H1 (cell line): ENCODE measurements at regions not wholly inside any gene's neighbourhood (a gene's known extent, or its start where the extent isn't known, plus 50 kb on each side); places are given as distances from the start of the nearest gene placed in this dataset.

ENCODE experiments used
- BCL11A ChIP-seq, 2 experiments: IDR thresholded peaks; one replicate each; pipeline ENCODE4 v1.6.1; 2011; ENCODE audit warnings: low read depth in 2 of 2, low read length in 2 of 2, mild to moderate bottlenecking in 2 of 2
- CEBPB ChIP-seq: IDR thresholded peaks from 2 replicates; pipeline ENCODE4 v1.6.1; 2012; ENCODE audit warnings: low read depth, low read length
- CTBP2 ChIP-seq: IDR thresholded peaks from 2 replicates; pipeline ENCODE4 v1.7.0; 2011; ENCODE audit warnings: borderline replicate concordance, mild to moderate bottlenecking, moderate library complexity, mixed read lengths, low read length; ENCODE audit not compliant: insufficient read depth, insufficient read length
- EZH2 ChIP-seq: fragments of 200-600 bp; sonication (generic); IDR thresholded peaks from 2 replicates; pipeline ENCODE4 v1.7.1; 2012; ENCODE audit warnings: low read depth, mild to moderate bottlenecking, moderate library complexity, low read length, inconsistent platforms; ENCODE audit not compliant: severe bottlenecking
- HDAC2 ChIP-seq, 2 experiments: fragments of 300-600 bp in 1 of 2; sonication (generic) in 1 of 2; IDR thresholded peaks; 2 replicates each; pipeline ENCODE4 v1.6.1; 2011 to 2012; ENCODE audit warnings: low read depth in 2 of 2, low read length in 2 of 2, mild to moderate bottlenecking in 2 of 2, moderate library complexity in 2 of 2, borderline replicate concordance in 1 of 2, inconsistent platforms in 1 of 2
- JUND ChIP-seq: IDR thresholded peaks from 2 replicates; pipeline ENCODE4 v1.6.1; 2011; ENCODE audit warnings: mild to moderate bottlenecking, improper control_type of control experiment, low read length
- NRF1 ChIP-seq: IDR thresholded peaks from 2 replicates; pipeline ENCODE4 v1.6.1; 2011; ENCODE audit warnings: mild to moderate bottlenecking, low read depth, low read length, improper control_type of control experiment
- RAD21 ChIP-seq, 2 experiments: IDR thresholded peaks in 1 of 2; conservative IDR thresholded peaks in 1 of 2; 2 replicates each; pipeline ENCODE4 v1.6.1; 2011; ENCODE audit warnings: low read depth in 2 of 2, low read length in 2 of 2, improper control_type of control experiment in 1 of 2, inconsistent platforms in 1 of 2, mild to moderate bottlenecking in 1 of 2, moderate library complexity in 1 of 2
- SIRT6 ChIP-seq: IDR thresholded peaks from one replicate; pipeline ENCODE4 v1.7.1; 2012; ENCODE audit warnings: low read length, inconsistent platforms
- YY1 ChIP-seq: IDR thresholded peaks from 2 replicates; pipeline ENCODE4 v1.6.1; 2011; ENCODE audit warnings: low read depth, mild to moderate bottlenecking, low read length
- ZNF274 ChIP-seq: IDR thresholded peaks from 2 replicates; pipeline ENCODE4 v1.7.0; 2012; ENCODE audit warnings: low read length, borderline replicate concordance; ENCODE audit errors: extremely low read depth
- TF ChIP-seq, protein P1 (sequence below): fragments of 300-600 bp; sonication (generic); IDR thresholded peaks from 2 replicates; pipeline ENCODE4 v1.7.1; 2012; ENCODE audit warnings: low read length, moderate library complexity, mild to moderate bottlenecking, inconsistent platforms; ENCODE audit not compliant: insufficient replicate concordance

DNA sequence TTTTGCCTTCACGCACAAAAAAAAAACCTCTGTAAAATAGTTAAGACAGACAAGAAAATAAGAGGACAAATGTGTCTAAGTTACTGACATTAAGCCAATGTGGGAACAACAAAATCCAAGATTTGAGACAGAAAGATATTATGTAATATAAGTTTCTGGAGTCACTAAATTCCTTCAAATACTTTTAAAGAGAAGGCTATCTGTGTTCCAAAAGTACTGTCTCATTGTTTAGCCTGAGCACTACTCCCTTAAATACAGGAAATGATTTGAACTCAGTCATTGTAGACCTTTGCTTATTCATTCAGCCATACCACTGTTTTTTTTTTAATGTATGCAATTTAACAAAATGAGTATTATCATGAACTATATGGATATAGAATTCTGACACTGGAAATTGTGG is 82.7 kb upstream of the KITLG start (continued):
- TF ChIP-seq, protein P1, sequence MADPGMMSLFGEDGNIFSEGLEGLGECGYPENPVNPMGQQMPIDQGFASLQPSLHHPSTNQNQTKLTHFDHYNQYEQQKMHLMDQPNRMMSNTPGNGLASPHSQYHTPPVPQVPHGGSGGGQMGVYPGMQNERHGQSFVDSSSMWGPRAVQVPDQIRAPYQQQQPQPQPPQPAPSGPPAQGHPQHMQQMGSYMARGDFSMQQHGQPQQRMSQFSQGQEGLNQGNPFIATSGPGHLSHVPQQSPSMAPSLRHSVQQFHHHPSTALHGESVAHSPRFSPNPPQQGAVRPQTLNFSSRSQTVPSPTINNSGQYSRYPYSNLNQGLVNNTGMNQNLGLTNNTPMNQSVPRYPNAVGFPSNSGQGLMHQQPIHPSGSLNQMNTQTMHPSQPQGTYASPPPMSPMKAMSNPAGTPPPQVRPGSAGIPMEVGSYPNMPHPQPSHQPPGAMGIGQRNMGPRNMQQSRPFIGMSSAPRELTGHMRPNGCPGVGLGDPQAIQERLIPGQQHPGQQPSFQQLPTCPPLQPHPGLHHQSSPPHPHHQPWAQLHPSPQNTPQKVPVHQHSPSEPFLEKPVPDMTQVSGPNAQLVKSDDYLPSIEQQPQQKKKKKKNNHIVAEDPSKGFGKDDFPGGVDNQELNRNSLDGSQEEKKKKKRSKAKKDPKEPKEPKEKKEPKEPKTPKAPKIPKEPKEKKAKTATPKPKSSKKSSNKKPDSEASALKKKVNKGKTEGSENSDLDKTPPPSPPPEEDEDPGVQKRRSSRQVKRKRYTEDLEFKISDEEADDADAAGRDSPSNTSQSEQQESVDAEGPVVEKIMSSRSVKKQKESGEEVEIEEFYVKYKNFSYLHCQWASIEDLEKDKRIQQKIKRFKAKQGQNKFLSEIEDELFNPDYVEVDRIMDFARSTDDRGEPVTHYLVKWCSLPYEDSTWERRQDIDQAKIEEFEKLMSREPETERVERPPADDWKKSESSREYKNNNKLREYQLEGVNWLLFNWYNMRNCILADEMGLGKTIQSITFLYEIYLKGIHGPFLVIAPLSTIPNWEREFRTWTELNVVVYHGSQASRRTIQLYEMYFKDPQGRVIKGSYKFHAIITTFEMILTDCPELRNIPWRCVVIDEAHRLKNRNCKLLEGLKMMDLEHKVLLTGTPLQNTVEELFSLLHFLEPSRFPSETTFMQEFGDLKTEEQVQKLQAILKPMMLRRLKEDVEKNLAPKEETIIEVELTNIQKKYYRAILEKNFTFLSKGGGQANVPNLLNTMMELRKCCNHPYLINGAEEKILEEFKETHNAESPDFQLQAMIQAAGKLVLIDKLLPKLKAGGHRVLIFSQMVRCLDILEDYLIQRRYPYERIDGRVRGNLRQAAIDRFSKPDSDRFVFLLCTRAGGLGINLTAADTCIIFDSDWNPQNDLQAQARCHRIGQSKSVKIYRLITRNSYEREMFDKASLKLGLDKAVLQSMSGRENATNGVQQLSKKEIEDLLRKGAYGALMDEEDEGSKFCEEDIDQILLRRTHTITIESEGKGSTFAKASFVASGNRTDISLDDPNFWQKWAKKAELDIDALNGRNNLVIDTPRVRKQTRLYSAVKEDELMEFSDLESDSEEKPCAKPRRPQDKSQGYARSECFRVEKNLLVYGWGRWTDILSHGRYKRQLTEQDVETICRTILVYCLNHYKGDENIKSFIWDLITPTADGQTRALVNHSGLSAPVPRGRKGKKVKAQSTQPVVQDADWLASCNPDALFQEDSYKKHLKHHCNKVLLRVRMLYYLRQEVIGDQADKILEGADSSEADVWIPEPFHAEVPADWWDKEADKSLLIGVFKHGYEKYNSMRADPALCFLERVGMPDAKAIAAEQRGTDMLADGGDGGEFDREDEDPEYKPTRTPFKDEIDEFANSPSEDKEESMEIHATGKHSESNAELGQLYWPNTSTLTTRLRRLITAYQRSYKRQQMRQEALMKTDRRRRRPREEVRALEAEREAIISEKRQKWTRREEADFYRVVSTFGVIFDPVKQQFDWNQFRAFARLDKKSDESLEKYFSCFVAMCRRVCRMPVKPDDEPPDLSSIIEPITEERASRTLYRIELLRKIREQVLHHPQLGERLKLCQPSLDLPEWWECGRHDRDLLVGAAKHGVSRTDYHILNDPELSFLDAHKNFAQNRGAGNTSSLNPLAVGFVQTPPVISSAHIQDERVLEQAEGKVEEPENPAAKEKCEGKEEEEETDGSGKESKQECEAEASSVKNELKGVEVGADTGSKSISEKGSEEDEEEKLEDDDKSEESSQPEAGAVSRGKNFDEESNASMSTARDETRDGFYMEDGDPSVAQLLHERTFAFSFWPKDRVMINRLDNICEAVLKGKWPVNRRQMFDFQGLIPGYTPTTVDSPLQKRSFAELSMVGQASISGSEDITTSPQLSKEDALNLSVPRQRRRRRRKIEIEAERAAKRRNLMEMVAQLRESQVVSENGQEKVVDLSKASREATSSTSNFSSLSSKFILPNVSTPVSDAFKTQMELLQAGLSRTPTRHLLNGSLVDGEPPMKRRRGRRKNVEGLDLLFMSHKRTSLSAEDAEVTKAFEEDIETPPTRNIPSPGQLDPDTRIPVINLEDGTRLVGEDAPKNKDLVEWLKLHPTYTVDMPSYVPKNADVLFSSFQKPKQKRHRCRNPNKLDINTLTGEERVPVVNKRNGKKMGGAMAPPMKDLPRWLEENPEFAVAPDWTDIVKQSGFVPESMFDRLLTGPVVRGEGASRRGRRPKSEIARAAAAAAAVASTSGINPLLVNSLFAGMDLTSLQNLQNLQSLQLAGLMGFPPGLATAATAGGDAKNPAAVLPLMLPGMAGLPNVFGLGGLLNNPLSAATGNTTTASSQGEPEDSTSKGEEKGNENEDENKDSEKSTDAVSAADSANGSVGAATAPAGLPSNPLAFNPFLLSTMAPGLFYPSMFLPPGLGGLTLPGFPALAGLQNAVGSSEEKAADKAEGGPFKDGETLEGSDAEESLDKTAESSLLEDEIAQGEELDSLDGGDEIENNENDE = no peak
- TF ChIP-seq JUND (no peak), YY1 (no peak), NRF1 (no peak), CTBP2 (no peak), SIRT6 (no peak), BCL11A (IDR thresholded peaks at IDR 0.05; ENCODE audit: low read depth in 2 of 2, low read length in 2 of 2) (no peak), RAD21 (IDR thresholded peaks at IDR 0.05 in 1 of 2, conservative IDR thresholded peaks at IDR 0.05 in 1 of 2; ENCODE audit: low read depth in 2 of 2, low read length in 2 of 2) (no peak), EZH2 (no peak), ZNF274 (no peak), CEBPB (no peak), HDAC2 (IDR thresholded peaks at IDR 0.05; ENCODE audit: borderline replicate concordance in 1 of 2, low read depth in 2 of 2, low read length in 2 of 2) (no peak)
